ENCODE measurements at regions not wholly inside any gene's neighbourhood (a gene's known extent, or its start where the extent isn't known, plus 50 kb on each side); places are given as distances from the start of the nearest gene placed in this dataset.

DNA sequence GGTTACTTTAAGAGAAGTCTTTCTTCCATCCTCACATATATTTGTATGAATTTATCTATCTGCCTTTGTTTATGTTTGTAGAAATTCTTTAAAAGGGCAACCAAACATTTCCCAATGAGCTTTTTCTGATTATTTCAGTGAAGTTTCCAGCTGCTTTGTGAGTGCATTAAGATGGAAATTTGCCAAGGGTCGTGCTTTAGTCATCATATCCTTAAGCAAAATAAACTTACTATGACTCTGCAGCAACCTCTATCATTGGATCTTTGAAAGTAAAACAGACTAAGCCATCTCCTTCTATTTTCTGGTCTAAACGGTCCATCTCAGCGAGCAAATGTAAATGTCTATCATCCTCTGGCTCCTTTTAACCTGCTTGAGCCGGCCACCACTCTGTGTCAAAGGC lies 489.3 kb downstream of the SOX11 start:
- TF ChIP-seq, protein P1, sequence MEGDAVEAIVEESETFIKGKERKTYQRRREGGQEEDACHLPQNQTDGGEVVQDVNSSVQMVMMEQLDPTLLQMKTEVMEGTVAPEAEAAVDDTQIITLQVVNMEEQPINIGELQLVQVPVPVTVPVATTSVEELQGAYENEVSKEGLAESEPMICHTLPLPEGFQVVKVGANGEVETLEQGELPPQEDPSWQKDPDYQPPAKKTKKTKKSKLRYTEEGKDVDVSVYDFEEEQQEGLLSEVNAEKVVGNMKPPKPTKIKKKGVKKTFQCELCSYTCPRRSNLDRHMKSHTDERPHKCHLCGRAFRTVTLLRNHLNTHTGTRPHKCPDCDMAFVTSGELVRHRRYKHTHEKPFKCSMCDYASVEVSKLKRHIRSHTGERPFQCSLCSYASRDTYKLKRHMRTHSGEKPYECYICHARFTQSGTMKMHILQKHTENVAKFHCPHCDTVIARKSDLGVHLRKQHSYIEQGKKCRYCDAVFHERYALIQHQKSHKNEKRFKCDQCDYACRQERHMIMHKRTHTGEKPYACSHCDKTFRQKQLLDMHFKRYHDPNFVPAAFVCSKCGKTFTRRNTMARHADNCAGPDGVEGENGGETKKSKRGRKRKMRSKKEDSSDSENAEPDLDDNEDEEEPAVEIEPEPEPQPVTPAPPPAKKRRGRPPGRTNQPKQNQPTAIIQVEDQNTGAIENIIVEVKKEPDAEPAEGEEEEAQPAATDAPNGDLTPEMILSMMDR (IDR thresholded peaks at IDR 0.05; ENCODE audit: unreplicated experiment): no peak
- Mint-ChIP-seq H3K9me3 (ENCODE audit: unreplicated experiment) (no peaks in the 10 kb centered on the region), H3K4me1 (ENCODE audit: insufficient read depth, unreplicated experiment) (peaks cover 30% of the 10 kb centered on the region), H3K27me3 (ENCODE audit: insufficient read depth, unreplicated experiment) (no peaks in the 10 kb centered on the region), H3K27ac (ENCODE audit: low read depth, unreplicated experiment) (peak overlapping the region; percentile 47), H3K36me3 (ENCODE audit: insufficient read depth, unreplicated experiment) (no peaks in the 10 kb centered on the region), H3K4me3 (ENCODE audit: unreplicated experiment) (peak overlapping the region; percentile 5)
- DNase-seq (ENCODE audit: unreplicated experiment): peak; percentile 84
- CTCF ChIA-PET: interaction anchor here (0.6 to 1.1 kb wide), 5 partner anchors 17 to 892 kb away, joined by 3 to 7 read pairs (median 4); no protein-coding TSS in a partner anchor
- intact Hi-C loops (cut with micrococcal nuclease): no loop called here
- POLR2A ChIA-PET: interaction anchor here (0.7 to 1.0 kb wide), 3 partner anchors 20 to 89 kb away, joined by 3 read pairs; no protein-coding TSS in a partner anchor
- BruUV-seq (replicated peaks): no TSS peak

DNA sequence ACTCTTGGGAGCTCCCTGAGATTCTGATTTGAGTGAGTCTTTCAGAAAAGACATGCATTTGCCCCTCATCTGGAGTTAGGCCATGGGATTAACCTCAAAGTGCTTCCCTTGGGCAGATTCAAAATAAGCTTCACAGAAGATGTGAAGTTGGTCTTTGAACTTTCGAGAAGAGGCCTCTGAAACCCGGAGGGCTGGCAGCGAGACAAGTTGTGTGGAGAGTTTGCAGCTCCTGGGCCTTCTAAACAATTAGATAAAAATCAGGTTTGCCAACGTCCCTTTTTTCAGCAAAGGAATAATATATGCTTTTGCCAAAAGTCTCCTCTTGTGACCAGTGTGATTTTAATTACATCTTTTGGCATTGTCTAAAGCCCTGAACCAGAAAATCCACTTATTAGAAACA lies 489.7 kb downstream of the SOX11 start:
- DNase-seq (ENCODE audit: unreplicated experiment): no peak
- no peaks in the 10 kb centered on the region for H3K27me3 Mint-ChIP-seq (ENCODE audit: insufficient read depth, unreplicated experiment)
- CTCF ChIA-PET: interaction anchor here (0.6 to 1.1 kb wide), 4 partner anchors 17 to 465 kb away, joined by 3 to 7 read pairs (median 4); no protein-coding TSS in a partner anchor
- POLR2A ChIA-PET: interaction anchor here (0.7 to 1.0 kb wide), 3 partner anchors 21 to 89 kb away, joined by 3 read pairs; no protein-coding TSS in a partner anchor
- peaks cover 32% of the 10 kb centered on the region for H3K4me1 Mint-ChIP-seq (ENCODE audit: insufficient read depth, unreplicated experiment)
- intact Hi-C loops (cut with micrococcal nuclease): no loop called here
- no peaks in the 10 kb centered on the region for H3K9me3 Mint-ChIP-seq (ENCODE audit: unreplicated experiment)
- peak overlapping the region; percentile 47 for H3K27ac Mint-ChIP-seq (ENCODE audit: low read depth, unreplicated experiment)
- TF ChIP-seq, protein P1 (IDR thresholded peaks at IDR 0.05; ENCODE audit: unreplicated experiment): no peak
- H3K4me3 Mint-ChIP-seq (ENCODE audit: unreplicated experiment): peak overlapping the region; percentile 5
- no peaks in the 10 kb centered on the region for H3K36me3 Mint-ChIP-seq (ENCODE audit: insufficient read depth, unreplicated experiment)
- no TSS peak for BruUV-seq (replicated peaks)

DNA sequence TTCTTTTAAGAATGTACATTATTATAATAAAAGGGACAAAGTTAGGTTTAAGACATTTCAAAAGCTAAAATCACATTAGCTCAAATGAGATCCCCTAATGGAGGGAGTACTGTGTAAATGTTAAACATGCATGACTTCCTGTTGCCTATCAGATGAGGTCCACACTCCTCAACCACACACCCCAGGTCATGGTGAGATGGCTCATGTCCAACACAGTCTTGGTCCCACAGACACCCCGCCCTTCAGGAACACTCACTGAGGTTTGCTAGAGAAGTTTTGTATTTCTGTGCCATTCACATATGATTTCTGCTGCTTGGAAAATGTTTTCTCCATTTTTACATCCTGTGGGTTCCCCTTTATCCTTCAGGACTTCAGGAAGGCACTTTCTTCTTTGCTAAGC lies 491.0 kb downstream of the SOX11 start:
- intact Hi-C loops (cut with micrococcal nuclease): no loop called here
- Mint-ChIP-seq H3K4me1 (ENCODE audit: insufficient read depth, unreplicated experiment) (peaks cover 32% of the 10 kb centered on the region), H3K27me3 (ENCODE audit: insufficient read depth, unreplicated experiment) (no peaks in the 10 kb centered on the region), H3K27ac (ENCODE audit: low read depth, unreplicated experiment) (no peak overlapping the region), H3K4me3 (ENCODE audit: unreplicated experiment) (no peak overlapping the region), H3K9me3 (ENCODE audit: unreplicated experiment) (no peaks in the 10 kb centered on the region), H3K36me3 (ENCODE audit: insufficient read depth, unreplicated experiment) (no peaks in the 10 kb centered on the region)
- CTCF ChIA-PET: interaction anchor here (0.6 to 0.7 kb wide), 4 partner anchors 263 to 618 kb away, joined by 3 to 4 read pairs (median 4); no protein-coding TSS in a partner anchor
- DNase-seq (ENCODE audit: unreplicated experiment): no peak
- no TSS peak for BruUV-seq (replicated peaks)
- TF ChIP-seq, protein P1 (IDR thresholded peaks at IDR 0.05; ENCODE audit: unreplicated experiment): no peak
- POLR2A ChIA-PET: no interaction called here

DNA sequence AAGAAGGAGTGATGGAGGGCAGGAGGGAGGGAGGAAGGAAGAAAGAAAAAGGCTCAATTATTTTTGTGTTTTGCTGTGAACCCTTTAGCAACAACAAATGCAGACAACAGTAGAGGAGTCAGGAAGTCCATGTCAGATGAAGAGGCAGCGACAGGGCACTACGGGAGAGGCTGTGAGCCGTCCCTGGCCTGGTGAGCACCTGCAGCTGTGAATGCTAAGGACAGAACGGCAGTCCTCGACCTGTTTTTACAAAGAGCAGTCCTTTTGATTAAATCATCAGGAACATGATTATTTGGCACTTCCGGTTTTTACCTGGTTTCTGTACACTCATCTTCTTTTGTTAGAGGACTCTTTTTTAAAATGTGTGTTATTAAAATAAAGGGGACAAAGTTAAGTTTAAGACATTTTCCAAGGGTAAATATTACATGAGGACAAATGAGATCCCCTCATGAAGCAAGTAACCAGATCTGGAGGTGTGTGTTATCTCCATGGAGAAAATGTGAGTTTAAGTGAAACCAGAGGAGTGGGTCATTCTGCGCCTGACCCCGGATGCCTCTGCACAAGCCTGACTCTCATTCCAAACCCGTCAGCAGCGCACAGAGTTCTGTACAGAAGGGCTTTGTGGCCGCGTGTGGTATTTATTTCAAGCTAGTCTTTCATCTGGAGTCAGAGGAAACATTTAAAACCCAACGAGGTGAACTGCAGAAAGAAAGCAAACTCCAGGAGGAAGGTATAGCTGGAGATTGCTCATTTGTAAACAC lies 492.5 kb downstream of the SOX11 start:
- ChIA-PET POLR2A (no interaction called here), CTCF (interaction anchor here (0.6 kb wide), 1 partner anchor 220 kb away, joined by 3 read pairs; no protein-coding TSS in a partner anchor)
- intact Hi-C loops (cut with micrococcal nuclease): no loop called here
- DNase-seq (ENCODE audit: unreplicated experiment): no peak
- Mint-ChIP-seq H3K4me3 (ENCODE audit: unreplicated experiment) (no peak overlapping the region), H3K27me3 (ENCODE audit: insufficient read depth, unreplicated experiment) (no peaks in the 10 kb centered on the region), H3K27ac (ENCODE audit: low read depth, unreplicated experiment) (no peak overlapping the region), H3K9me3 (ENCODE audit: unreplicated experiment) (no peaks in the 10 kb centered on the region), H3K4me1 (ENCODE audit: insufficient read depth, unreplicated experiment) (peaks cover 32% of the 10 kb centered on the region), H3K36me3 (ENCODE audit: insufficient read depth, unreplicated experiment) (no peaks in the 10 kb centered on the region)
- TF ChIP-seq, protein P1 (IDR thresholded peaks at IDR 0.05; ENCODE audit: unreplicated experiment): no peak
- no TSS peak for BruUV-seq (replicated peaks)

Measured in MCF 10A (cell line).